GM21723 (cell line): ENCODE measurements at regions not wholly inside any gene's neighbourhood (a gene's known extent, or its start where the extent isn't known, plus 50 kb on each side); places are given as distances from the start of the nearest gene placed in this dataset.
"Not testable (repeated sequence)": the region's sequence is repeated elsewhere in the genome, so short reads cannot be mapped to it uniquely, and the experiment has no call there.

Experiments
- ATAC-seq: cut with Tn5 transposase; IDR thresholded peaks from one replicate; pipeline ENCODE4 v1.9.1; 2021; ENCODE audit warnings: mild to moderate bottlenecking, moderate library complexity; ENCODE audit not compliant: unreplicated experiment

- no peak for ATAC-seq
Measured at GRCh38 chr4:116058129-116058528, 944.7 kb upstream of the NDST4 start.

GRCh38 chr4:116055857-116056827 is 942.7 kb upstream of the NDST4 start:
- ATAC-seq, result no peak

DNA sequence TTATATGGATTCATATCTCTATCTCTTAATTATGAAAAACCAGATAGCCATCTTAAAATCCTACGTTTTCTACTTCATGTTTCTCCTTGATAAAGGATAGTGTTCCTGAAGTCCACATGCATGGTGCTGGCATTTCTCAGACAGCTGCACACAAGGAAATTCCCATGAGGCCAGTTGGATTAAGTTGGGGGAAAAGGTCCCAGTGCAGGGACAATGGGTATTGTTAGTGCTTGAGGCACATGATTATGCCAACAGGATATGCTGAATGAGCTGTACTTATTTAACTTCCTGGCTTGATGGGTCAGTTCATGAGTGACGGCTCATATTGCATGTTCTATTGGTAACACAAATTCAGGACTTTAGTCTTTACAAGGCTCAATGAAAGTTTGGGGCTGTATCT is 913.9 kb upstream of the NDST4 start:
- ATAC-seq, result no peak

DNA sequence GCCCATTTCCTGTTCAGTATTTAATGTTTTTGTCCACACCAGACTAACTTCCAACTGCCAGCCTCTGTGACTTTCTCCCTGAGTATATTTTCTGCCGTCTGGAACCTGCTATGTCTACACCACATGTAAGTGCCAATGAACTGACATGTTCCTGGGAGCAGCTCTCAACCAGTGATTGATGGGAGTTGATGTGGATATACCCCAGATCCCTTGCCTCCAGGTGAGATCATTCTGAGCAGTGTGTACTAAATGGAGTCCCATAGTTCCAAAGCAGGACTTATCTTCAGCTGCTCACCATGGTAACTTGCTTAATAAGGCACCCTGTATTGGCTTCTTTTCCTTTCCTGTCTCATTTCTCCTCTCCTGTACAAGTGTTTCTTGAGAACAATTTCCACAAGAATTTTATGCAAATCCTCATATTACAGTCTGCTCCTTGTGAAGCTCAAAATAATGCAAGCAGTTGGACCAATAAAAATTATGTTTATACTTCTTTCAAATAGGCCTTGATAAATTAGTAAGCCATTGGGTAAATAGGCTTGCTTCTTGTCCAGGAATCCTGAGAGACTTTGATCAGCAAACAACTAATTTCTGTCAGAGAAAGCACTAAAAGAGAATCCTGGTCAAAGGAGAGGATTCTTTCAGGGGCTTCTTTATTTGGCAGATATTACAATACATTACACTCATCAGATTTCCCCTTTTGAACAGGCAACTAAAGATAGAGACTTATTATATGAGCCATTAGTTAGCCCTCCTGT is 911.7 kb upstream of the NDST4 start:
- no peak for ATAC-seq

DNA sequence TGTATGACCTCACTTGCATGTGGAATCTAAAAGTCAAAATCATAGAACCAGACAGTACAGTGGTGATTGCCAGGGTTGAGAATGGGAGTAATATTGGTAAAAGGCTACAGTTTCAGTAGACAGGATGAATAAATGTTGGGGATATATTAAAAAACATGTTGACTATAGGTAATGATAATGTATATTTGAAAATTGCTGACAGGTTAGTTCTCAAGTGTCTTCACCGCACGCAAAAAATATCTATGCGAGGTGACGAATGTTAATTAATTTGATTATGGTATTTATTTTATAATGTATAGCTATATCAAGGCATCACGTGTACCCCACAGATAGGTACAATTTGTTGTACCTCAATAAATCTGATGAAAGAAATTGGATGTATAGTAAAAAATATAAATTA is 909.6 kb upstream of the NDST4 start:
- ATAC-seq, result no peak

GRCh38 chr4:116020141-116020722 is 906.8 kb upstream of the NDST4 start:
- ATAC-seq, result no peak

DNA sequence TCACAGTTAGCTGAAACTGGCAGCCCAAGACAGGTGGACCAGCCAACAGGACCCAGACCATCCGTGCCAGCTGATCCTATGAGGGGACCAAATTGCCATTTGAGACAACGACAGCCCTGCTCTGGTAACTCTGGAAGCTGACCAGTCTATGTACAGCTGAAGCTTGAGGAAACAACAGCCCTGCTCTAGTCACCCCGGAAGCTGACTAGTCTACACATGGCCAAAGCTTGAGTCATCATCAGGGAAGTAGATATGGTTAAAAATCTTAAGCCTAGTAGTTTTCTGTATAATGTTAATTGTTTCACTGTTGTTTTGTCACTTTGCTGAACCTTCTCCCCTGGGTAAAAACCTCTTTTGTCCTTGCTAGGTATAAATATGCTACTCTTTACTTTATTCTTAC is 905.4 kb upstream of the NDST4 start:
- ATAC-seq, result no peak

- no peak for ATAC-seq
Measured at GRCh38 chr4:116016201-116016600, 902.8 kb upstream of the NDST4 start.

DNA sequence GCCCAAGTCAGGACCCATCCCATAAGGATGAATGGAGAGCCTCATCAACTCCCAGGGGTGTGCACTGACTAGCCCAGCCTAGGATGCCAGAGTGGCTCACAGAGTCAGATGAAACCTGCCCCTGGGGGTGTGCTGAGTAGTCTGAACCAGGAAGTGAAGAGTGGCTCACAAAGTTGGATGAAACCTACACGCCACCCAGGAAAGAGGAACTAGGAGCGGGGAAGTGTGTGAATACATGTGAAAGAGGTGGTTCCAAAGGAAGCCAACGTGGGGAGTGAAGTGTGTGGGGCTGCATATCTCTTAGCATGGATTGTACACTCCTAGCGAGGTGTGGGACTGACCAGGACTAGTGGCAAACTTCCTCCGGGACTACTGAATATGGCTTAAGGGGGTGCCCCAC is 902.1 kb upstream of the NDST4 start:
- ATAC-seq, result no peak

DNA sequence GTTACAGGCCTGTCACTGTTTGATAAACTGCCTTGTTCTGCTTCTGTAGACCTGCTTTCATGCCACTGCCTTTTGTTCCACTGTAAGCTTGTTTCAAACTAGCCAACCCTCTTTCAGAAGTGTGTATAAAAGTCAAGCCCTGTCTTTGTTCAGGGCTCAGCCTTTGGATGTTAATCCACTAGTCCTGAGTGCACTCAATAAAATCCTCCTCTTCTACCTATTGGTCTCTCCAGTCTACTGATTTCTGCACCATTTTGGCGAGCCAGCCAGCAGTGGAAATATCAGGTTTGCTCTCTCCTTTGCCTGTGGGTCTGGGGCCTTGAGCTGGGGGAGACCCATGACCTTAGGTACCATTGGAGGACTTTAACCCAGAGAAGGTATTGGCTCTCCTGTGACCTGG is 901.6 kb upstream of the NDST4 start:
- ATAC-seq, result no peak

GRCh38 chr4:116010923-116011322 is 897.5 kb upstream of the NDST4 start:
- no peak for ATAC-seq

GRCh38 chr4:116005806-116006088 is 892.3 kb upstream of the NDST4 start:
- no peak for ATAC-seq

GRCh38 chr4:116005037-116005805 is 891.8 kb upstream of the NDST4 start:
- ATAC-seq, result no peak

- ATAC-seq, result no peak
Measured at GRCh38 chr4:116001291-116001690, 887.9 kb upstream of the NDST4 start.

- ATAC-seq, result no peak
Measured at GRCh38 chr4:115986573-115986972, 873.2 kb upstream of the NDST4 start.

DNA sequence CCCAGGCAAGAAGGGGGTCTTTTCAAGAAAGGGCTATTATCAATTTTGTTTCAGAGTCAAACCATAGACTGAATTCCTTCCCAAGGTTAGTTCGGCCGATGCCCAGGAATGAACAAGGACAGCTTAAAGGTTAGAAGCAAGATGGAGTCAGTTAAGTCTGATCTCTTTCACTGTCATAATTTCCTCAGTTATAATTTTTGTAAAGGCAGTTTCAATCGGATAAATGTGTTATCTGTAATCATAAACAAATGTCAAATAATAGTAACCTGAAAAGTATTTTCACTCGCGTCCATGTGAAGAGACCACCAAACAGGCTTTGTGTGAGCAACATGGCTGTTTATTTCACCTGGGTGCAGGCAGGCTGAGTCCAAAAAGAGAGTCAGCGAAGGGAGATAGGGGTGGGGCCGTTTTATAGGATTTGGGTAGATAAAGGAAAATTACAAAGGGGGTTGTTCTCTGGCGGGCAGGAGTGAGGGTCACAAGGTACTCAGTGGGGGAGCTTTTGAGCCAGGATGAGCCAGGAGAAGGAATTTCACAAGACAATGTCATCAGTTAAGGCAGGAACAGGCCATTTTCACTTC is 862.1 kb upstream of the NDST4 start:
- not testable (repeated sequence) for ATAC-seq

- no peak for ATAC-seq
Measured at GRCh38 chr4:115973768-115974167, 860.3 kb upstream of the NDST4 start.

DNA sequence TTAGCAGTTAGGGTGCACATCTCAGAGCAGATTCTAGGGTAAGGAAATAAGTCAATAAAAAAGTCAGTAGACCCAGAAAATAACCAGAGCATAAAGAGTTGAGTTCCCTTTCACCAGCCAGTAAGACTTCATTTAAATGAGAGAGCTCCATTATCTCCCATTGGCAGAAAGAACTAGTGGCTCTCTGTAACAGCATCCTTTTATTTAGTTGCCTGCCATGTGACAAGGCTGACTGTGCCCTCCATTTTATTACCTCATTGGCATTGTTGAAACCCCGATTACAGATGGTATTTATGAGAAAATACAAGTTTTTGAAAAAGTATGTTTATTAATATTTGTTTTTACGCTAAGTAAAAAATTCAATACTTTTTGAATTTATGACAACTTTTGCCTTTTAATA is 859.5 kb upstream of the NDST4 start:
- ATAC-seq, result no peak

GRCh38 chr4:115970859-115971258 is 857.4 kb upstream of the NDST4 start:
- ATAC-seq, result no peak

- ATAC-seq, result no peak
Measured at GRCh38 chr4:115969756-115970155, 856.3 kb upstream of the NDST4 start.

DNA sequence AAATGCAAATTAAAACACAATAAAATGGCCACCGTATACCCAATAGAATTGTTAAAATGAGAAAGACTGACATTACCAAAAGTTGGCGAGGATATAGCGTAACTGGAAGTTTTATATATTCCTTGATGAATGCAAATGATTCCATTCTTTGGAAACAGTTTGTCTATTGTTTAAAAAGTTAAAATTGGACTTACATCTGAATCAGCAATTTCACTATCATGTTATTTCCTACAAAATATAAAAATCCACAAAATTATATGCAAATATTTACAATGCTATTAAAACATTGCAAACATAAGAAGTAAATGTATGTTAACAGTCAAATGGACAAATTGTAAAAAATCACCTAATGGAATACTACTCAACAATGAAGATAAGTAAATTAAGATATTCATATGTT is 852.2 kb upstream of the NDST4 start:
- ATAC-seq, result no peak
